ENCODE measurements at regions not wholly inside any gene's neighbourhood (a gene's known extent, or its start where the extent isn't known, plus 50 kb on each side); places are given as distances from the start of the nearest gene placed in this dataset.
"Not testable (repeated sequence)": the region's sequence is repeated elsewhere in the genome, so short reads cannot be mapped to it uniquely, and the experiment has no call there.

DNA sequence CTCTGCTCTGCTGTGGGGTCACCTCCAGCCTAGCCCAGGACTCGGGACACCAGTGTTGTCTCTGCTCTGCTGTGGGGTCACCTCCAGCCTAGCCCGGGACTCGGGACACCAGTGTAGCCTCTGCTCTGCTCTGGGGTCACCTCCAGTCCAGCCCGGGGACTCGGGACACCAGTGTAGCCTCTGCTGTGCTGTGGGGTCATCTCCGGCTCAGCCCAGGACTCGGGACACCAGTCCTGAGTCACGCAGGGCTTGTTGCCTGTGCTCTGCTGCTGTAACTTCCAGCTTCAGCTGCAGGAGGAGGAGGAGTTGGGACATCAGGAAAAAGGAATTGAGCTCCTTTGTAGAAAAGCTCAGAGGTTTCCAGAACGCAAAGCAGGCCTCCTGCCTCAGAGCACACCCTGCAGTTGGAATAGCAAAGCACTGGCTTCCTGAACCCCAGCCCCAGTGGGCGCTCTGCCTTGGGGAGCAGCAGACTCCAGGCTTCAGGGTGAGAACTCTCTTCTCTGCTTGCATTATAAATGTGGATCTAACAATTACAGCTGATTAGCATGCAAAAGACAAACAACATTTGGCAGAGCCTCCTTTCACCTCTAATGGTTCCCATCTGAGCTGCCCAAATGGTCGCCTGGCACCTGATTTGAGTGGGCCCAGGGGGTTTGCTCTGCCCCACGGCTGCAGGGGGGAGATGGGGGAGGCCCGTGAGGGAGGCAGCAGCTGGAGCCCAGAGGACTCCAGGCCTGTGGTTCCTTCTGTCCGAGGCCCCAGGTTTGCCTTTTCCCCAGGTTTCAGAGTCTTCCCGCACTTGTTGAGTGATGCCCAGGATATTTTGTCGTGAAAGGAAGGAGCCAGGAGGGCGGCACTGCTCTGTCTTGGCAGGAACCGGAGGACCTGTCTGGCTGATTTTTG, 323.7 kb downstream of the ADGRD1 start:
- DNase-seq: not testable (repeated sequence)

DNA sequence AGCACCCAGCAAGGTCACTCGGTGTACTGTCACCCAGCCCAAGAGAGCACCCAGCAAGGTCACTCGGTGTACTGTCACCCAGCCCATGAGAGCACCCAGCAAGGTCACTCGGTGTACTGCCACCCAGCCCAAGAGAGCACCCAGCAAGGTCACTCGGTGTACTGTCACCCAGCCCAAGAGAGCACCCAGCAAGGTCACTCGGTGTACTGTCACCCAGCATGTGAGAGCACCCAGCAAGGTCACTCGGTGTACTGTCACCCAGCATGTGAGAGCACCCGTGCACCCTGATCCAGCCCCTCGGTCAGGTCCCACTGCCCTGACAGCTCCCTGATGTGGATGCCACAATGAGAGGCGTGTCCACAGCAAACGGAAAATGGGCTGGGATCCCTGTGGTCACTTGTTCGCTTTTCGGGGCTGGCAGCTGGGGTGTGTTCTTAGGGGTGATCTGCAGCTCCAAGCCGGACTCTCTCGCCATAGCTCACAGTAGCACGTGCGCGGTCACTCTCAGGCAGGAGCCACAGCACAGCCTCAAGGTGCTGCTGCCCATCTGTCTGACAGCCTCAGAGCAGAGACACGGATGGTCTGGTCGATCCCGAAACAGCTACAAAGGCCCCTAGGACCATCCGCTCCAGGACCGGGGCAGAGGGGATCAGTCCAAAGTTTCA, 324.9 kb downstream of the ADGRD1 start:
- not testable (repeated sequence) for DNase-seq

DNA sequence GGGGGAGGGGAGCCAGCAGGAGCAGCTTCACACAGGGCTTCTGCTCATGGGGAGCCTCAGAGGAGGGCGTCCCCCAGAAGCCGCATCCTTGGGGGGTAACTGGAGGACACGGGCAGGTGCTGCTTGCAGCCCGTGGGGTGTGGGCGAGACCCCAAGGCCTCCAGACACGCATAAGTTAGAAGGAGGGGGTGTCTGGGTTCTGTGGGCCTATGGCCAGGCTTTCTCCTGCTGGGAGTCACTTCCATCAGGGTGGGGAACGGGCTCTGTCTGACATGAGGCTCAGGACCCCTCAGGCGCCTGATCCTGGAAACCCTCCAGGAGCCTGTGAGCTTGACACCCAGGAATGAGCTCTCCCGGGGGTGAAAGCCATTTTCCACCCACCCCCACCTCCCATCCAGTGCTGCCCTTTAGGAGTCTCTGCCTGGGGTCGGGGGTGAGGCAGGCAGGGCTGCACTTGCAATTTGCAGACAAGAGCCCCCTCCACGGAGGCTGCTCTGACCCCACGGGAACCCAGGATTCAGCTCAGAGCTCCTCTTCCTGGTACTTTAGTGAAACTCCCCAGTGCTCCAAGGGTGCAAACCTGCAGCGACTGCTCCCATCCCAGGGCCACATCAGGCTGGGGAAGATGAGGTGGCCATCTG, 325.7 kb downstream of the ADGRD1 start:
- no peak for DNase-seq

- no peak for DNase-seq
Observed at GRCh38 chr12:131280426-131280825, 326.7 kb downstream of the ADGRD1 start.

GRCh38 chr12:131281016-131281415, 327.3 kb downstream of the ADGRD1 start:
- DNase-seq: no peak

DNA sequence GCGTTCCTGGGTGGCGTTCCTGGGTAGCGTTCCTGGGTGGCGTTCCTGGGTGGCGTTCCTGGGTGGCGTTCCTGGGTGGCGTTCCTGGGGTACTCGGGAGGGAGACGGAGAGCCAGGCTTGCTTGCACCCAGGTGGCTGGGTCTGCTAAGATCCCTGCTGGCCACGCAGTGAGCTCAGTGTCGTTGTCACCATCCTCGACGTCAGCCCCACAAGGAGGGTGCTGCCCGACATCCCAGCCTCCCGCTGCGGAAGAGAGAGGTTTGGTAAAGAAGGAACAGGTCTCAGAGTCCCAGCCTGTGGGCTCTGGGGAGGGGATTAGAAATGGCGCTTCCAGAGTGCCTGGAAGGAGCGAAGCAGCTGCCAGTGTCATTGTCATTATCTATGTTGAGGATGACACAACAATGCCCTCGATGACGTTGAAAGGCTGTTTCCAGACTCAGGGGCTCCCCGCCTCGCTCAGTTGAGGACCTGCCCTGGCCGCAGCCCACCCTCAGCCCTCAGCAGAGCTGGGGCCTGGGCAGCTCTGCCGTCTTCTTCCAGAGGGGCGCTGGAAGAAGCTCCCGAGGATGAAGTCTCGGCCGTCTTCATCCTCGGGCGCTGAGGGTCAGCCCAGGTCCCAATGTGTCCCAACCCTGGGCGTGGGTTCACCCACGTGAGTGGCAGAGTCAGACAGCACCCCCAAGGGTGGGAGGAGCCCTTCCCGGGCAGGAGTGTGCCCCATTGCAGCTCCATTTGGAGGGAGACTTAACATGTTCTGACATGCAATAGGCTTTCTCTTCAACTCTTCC, 328.8 kb downstream of the ADGRD1 start:
- DNase-seq: no peak

GRCh38 chr12:131283191-131283861, 329.6 kb downstream of the ADGRD1 start:
- DNase-seq: no peak

GRCh38 chr12:131283862-131284825, 330.4 kb downstream of the ADGRD1 start:
- DNase-seq: not testable (repeated sequence)

DNA sequence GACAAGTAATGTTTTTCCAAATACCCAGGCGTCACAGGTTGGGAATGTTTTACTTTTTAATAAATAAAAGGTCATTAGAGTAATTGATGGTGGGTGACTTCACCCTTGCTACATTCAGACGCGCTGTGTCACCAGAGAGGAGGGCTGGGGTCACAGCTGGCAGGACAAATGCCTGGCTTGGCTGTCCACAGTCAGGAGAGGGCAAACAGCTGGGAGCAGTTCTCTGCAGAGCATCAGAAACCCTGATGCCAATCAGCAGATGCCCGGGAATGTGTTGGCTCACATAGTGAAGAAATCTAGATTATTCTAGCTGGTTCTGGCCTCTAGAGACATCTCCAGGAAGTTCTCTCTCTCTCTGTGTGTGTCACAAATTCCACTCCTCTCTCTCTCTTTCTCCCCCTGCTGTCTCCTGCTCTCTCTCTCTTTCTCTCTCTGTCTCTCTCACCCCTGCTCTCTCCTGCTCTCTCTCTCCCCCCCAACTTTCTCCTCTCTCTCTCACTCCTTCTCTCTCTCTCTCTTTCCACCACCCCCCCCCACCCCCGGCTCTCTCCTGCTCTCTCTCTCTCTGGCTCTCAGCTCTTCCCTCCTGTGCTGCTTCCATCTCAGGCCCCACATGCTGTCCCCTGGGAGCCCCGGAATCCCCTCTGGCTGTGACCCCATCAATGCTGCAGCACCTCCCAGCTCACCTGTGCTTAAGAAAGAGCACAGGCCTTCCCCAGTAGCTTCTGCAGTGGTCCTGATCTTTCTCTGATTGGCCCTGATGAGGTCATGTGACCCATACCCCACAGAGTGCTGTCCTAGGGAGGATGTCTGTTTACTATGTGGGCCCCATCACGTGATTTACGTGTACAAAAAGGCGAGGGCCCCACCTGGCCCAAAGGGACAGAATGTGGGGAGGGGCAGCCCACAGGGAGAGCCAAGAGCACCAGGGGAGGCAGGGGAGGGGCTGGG, 331.5 kb downstream of the ADGRD1 start:
- not testable (repeated sequence) for DNase-seq

DNA sequence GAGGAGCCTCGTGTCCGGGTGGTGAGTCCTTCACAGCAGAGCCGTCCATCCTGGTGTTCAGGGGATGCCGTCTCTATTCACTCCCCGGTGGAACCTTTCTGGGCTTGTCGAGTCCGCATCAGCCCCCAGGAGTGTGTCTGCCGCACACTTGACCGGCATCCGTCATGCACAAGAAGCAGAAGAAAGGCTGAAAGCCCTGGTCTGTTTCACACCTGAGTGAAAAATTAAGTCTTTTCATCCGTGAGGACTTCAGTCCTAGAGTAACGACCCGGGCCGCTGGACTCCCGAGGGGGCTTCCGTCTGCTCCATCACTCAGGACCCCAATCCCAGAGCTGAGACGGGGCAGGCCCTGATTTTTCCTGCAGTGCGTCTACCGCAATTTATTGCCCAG, 332.2 kb downstream of the ADGRD1 start:
- not testable (repeated sequence) for DNase-seq

DNA sequence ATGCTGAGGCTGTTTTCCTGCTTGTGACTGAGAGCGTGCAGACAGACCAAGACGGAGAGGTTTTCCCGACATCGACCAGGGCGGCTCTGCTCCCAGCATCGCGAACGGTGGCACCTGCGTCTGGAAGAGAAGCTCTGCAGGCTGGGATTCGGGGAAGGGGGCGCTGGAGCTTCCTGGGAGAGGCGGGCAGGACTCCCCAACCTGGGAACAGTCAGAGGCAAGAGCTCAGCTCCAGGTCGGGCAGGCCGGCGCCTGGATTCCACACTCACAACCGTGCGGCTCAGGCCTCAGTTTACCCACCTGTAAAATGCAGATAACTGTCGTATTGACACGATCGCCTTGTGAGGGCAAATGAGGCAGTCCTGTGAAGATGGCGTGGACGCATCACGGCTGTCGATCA, 332.6 kb downstream of the ADGRD1 start:
- not testable (repeated sequence) for DNase-seq

GRCh38 chr12:131287015-131287937, 333.6 kb downstream of the ADGRD1 start:
- DNase-seq: no peak

- no peak for DNase-seq
Observed at GRCh38 chr12:131287938-131288764, 334.4 kb downstream of the ADGRD1 start.

GRCh38 chr12:131288765-131289695, 335.3 kb downstream of the ADGRD1 start:
- DNase-seq: not testable (repeated sequence)

DNA sequence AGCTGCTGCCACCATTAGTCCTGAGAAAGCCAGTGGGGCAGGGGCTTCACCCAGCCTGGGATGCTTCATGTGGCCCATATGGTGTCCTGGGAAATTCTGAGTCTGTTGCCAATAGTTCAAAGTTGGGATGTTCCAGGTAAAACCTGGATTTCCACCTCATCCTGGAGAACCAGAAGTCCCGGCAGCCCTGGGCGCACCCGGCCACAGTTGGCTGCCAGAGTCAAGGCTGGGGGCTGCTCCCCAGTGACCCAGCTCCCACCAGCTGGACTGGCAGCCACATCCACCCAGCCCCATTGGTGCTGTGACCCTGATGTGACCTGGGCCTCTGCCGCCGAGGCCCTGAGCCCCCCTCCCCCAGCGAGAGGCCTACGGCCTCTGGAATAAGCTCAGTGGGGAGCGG, 336.1 kb downstream of the ADGRD1 start:
- DNase-seq: not testable (repeated sequence)

GRCh38 chr12:131290255-131290959, 336.7 kb downstream of the ADGRD1 start:
- no peak for DNase-seq

All from hematopoietic multipotent progenitor cell treated with erythropoietin and hydrocortisone succinate and interleukin-3 and kit ligand, for 4 days (in vitro differentiated cells).